ENCODE measurements at regions not wholly inside any gene's neighbourhood (a gene's known extent, or its start where the extent isn't known, plus 50 kb on each side); places are given as distances from the start of the nearest gene placed in this dataset.

DNA sequence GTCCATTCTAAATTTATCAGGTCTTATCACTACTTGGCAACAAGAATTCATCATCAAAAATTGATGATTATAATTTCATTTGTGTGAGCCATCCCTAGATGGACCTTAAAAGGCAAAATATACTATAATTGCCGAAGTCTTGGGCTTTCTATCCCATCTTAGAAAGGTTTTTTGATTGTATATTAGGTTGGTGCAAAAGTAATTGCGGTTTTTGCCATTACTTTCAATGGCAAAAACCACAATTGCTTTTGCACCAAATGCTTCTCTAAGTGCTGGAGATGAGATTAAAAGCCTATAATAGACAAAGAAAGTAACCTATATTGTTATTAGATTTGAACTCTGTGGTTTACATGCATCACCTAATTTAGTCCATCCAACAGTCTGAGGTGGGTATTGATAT, 612.9 kb downstream of the ZNF385D start:
- H3K36me3 ChIP-seq (replicated peaks; ENCODE audit: insufficient read depth, low read length), result no peaks in the 10 kb centered on the region
- H3K4me3 ChIP-seq (ENCODE audit: low read length), result no peak overlapping the region
- no peaks in the 10 kb centered on the region for H3K9me3 ChIP-seq (replicated peaks; ENCODE audit: insufficient read depth, low read length)
- no peak for TF ChIP-seq EZH2phosphoT487 (IDR thresholded peaks at IDR 0.05; ENCODE audit: low read length)
- no peak overlapping the region for H3K27ac ChIP-seq (ENCODE audit: low read length)
- H3K4me1 ChIP-seq (ENCODE audit: low read length), result no peaks in the 10 kb centered on the region
- H3K9ac ChIP-seq (ENCODE audit: low read length), result no peak overlapping the region
- H3K79me2 ChIP-seq (ENCODE audit: low read length), result no peaks in the 10 kb centered on the region
- no peaks in the 10 kb centered on the region for H3K27me3 ChIP-seq (replicated peaks; ENCODE audit: insufficient read depth, low read length)
- H4K20me1 ChIP-seq (ENCODE audit: insufficient read depth, low read length), result no peaks in the 10 kb centered on the region
- H3K4me2 ChIP-seq (ENCODE audit: low read depth, low read length), result no peak overlapping the region
- no peaks in the 10 kb centered on the region for H3K9me2 ChIP-seq (replicated peaks; ENCODE audit: insufficient read depth, low read length)
- no peaks in the 10 kb centered on the region for H3F3A ChIP-seq (ENCODE audit: insufficient read depth, low read length)
- DNase-seq, result no peak
- no peak overlapping the region for H2AFZ ChIP-seq (ENCODE audit: low read length)

GRCh38 chr3:21132896-21133295, 618.1 kb downstream of the ZNF385D start:
- Histone ChIP-seq H3K4me3 (ENCODE audit: low read length) (no peak overlapping the region), H3K27ac (ENCODE audit: low read length) (no peak overlapping the region), H3K9me3 (replicated peaks; ENCODE audit: insufficient read depth, low read length) (no peaks in the 10 kb centered on the region), H3K36me3 (replicated peaks; ENCODE audit: insufficient read depth, low read length) (no peaks in the 10 kb centered on the region), H3K9me2 (replicated peaks; ENCODE audit: insufficient read depth, low read length) (no peaks in the 10 kb centered on the region), H2AFZ (ENCODE audit: low read length) (no peak overlapping the region), H3K4me2 (ENCODE audit: low read depth, low read length) (no peak overlapping the region), H3K4me1 (ENCODE audit: low read length) (no peaks in the 10 kb centered on the region), H4K20me1 (ENCODE audit: insufficient read depth, low read length) (no peaks in the 10 kb centered on the region), H3K9ac (ENCODE audit: low read length) (no peak overlapping the region), H3K27me3 (replicated peaks; ENCODE audit: insufficient read depth, low read length) (no peaks in the 10 kb centered on the region), H3K79me2 (ENCODE audit: low read length) (no peaks in the 10 kb centered on the region), H3F3A (ENCODE audit: insufficient read depth, low read length) (no peaks in the 10 kb centered on the region)
- DNase-seq, result no peak
- TF ChIP-seq, protein P1, sequence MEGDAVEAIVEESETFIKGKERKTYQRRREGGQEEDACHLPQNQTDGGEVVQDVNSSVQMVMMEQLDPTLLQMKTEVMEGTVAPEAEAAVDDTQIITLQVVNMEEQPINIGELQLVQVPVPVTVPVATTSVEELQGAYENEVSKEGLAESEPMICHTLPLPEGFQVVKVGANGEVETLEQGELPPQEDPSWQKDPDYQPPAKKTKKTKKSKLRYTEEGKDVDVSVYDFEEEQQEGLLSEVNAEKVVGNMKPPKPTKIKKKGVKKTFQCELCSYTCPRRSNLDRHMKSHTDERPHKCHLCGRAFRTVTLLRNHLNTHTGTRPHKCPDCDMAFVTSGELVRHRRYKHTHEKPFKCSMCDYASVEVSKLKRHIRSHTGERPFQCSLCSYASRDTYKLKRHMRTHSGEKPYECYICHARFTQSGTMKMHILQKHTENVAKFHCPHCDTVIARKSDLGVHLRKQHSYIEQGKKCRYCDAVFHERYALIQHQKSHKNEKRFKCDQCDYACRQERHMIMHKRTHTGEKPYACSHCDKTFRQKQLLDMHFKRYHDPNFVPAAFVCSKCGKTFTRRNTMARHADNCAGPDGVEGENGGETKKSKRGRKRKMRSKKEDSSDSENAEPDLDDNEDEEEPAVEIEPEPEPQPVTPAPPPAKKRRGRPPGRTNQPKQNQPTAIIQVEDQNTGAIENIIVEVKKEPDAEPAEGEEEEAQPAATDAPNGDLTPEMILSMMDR (IDR thresholded peaks at IDR 0.05; ENCODE audit: low read length), result no peak
- TF ChIP-seq EZH2 (optimal IDR thresholded peaks at IDR 0.05; ENCODE audit: low read depth, low read length) (no peak), EZH2phosphoT487 (IDR thresholded peaks at IDR 0.05; ENCODE audit: low read length) (no peak)

- Histone ChIP-seq H3K36me3 (replicated peaks; ENCODE audit: insufficient read depth, low read length) (no peaks in the 10 kb centered on the region), H3F3A (ENCODE audit: insufficient read depth, low read length) (no peaks in the 10 kb centered on the region), H3K4me1 (ENCODE audit: low read length) (no peaks in the 10 kb centered on the region), H3K27me3 (replicated peaks; ENCODE audit: insufficient read depth, low read length) (no peaks in the 10 kb centered on the region), H3K79me2 (ENCODE audit: low read length) (no peaks in the 10 kb centered on the region), H3K9me2 (replicated peaks; ENCODE audit: insufficient read depth, low read length) (no peaks in the 10 kb centered on the region), H3K9me3 (replicated peaks; ENCODE audit: insufficient read depth, low read length) (no peaks in the 10 kb centered on the region), H3K27ac (ENCODE audit: low read length) (no peak overlapping the region), H3K4me3 (ENCODE audit: low read length) (no peak overlapping the region), H4K20me1 (ENCODE audit: insufficient read depth, low read length) (no peaks in the 10 kb centered on the region), H3K9ac (ENCODE audit: low read length) (no peak overlapping the region), H2AFZ (ENCODE audit: low read length) (no peak overlapping the region), H3K4me2 (ENCODE audit: low read depth, low read length) (no peak overlapping the region)
- TF ChIP-seq EZH2phosphoT487 (IDR thresholded peaks at IDR 0.05; ENCODE audit: low read length) (no peak), EZH2 (optimal IDR thresholded peaks at IDR 0.05; ENCODE audit: low read depth, low read length) (no peak)
- TF ChIP-seq, protein P1 (IDR thresholded peaks at IDR 0.05; ENCODE audit: low read length), result no peak
- no peak for DNase-seq
These were observed 630.2 kb downstream of the ZNF385D start for GRCh38 chr3:21120826-21121225.

DNA sequence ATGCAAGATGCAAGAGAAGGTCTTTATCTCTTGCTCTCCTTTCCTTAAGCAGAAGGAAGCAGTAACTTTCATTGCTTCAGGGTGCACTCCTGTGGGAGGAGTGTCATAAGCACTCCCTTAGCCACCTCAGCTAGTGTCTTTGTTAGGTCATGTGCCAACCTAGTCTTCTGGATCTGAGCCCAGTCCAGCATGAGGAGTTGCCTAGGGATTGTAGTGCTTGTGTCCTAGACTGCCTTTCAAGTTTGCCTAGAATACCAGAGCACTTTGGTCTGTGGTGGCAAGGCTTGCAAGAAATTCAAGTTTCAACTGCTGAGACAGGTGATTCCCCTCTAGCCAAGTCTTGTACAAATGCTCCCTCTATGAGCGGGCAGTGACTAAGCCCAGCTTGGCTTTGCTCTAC, 633.6 kb downstream of the ZNF385D start:
- no peaks in the 10 kb centered on the region for H3K36me3 ChIP-seq (replicated peaks; ENCODE audit: insufficient read depth, low read length)
- H3K9me3 ChIP-seq (replicated peaks; ENCODE audit: insufficient read depth, low read length), result no peaks in the 10 kb centered on the region
- H3K27ac ChIP-seq (ENCODE audit: low read length), result no peak overlapping the region
- no peak for TF ChIP-seq EZH2 (optimal IDR thresholded peaks at IDR 0.05; ENCODE audit: low read depth, low read length)
- TF ChIP-seq, protein P1 (IDR thresholded peaks at IDR 0.05; ENCODE audit: low read length), result no peak
- no peak for TF ChIP-seq EZH2phosphoT487 (IDR thresholded peaks at IDR 0.05; ENCODE audit: low read length)
- H3F3A ChIP-seq (ENCODE audit: insufficient read depth, low read length), result no peaks in the 10 kb centered on the region
- H3K4me1 ChIP-seq (ENCODE audit: low read length), result no peaks in the 10 kb centered on the region
- H3K4me2 ChIP-seq (ENCODE audit: low read depth, low read length), result no peak overlapping the region
- H3K9me2 ChIP-seq (replicated peaks; ENCODE audit: insufficient read depth, low read length), result no peaks in the 10 kb centered on the region
- no peaks in the 10 kb centered on the region for H3K79me2 ChIP-seq (ENCODE audit: low read length)
- H2AFZ ChIP-seq (ENCODE audit: low read length), result no peak overlapping the region
- H4K20me1 ChIP-seq (ENCODE audit: insufficient read depth, low read length), result no peaks in the 10 kb centered on the region
- no peak overlapping the region for H3K9ac ChIP-seq (ENCODE audit: low read length)
- no peak overlapping the region for H3K4me3 ChIP-seq (ENCODE audit: low read length)
- no peak for DNase-seq
- H3K27me3 ChIP-seq (replicated peaks; ENCODE audit: insufficient read depth, low read length), result no peaks in the 10 kb centered on the region
